ENCODE measurements at regions not wholly inside any gene's neighbourhood (a gene's known extent, or its start where the extent isn't known, plus 50 kb on each side); places are given as distances from the start of the nearest gene placed in this dataset.

GRCh38 chr11:105298174-105298573 is 158.6 kb upstream of the CARD18 start:
- no peak for ATAC-seq (ENCODE audit: insufficient number of reproducible peaks, low FRiP score, low read depth)
- no peak for DNase-seq (ENCODE audit: low spot score)
- Histone ChIP-seq H3K27ac (no peak overlapping the region), H3K36me3 (no peaks in the 10 kb centered on the region), H3K27me3 (replicated peaks; ENCODE audit: insufficient read depth) (no peaks in the 10 kb centered on the region), H3K4me3 (no peak overlapping the region), H3K4me1 (ENCODE audit: control insufficient read depth in 1 of 2, low read depth in 2 of 2) (no peaks in the 10 kb centered on the region), H3K9me3 (no peaks in the 10 kb centered on the region)
- TF ChIP-seq CTCF (IDR thresholded peaks at IDR 0.05): no peak

- no peak for TF ChIP-seq CTCF (IDR thresholded peaks at IDR 0.05)
- Histone ChIP-seq H3K9me3 (peaks cover 3% of the 10 kb centered on the region), H3K4me3 (no peak overlapping the region), H3K4me1 (ENCODE audit: control insufficient read depth in 1 of 2, low read depth in 2 of 2) (no peaks in the 10 kb centered on the region), H3K27ac (no peak overlapping the region), H3K27me3 (replicated peaks; ENCODE audit: insufficient read depth) (no peaks in the 10 kb centered on the region), H3K36me3 (no peaks in the 10 kb centered on the region)
- ATAC-seq (ENCODE audit: insufficient number of reproducible peaks, low FRiP score, low read depth) (no peak), DNase-seq (ENCODE audit: low spot score) (no peak)
Observed at GRCh38 chr11:105297463-105297862, 157.9 kb upstream of the CARD18 start.

GRCh38 chr11:105296806-105297205 is 157.2 kb upstream of the CARD18 start:
- no peak for TF ChIP-seq CTCF (IDR thresholded peaks at IDR 0.05)
- ATAC-seq (ENCODE audit: insufficient number of reproducible peaks, low FRiP score, low read depth) (no peak), DNase-seq (ENCODE audit: low spot score) (no peak)
- H3K27ac ChIP-seq: no peak overlapping the region
- no peaks in the 10 kb centered on the region for H3K36me3 ChIP-seq
- H3K27me3 ChIP-seq (replicated peaks; ENCODE audit: insufficient read depth): no peaks in the 10 kb centered on the region
- H3K4me1 ChIP-seq (ENCODE audit: control insufficient read depth in 1 of 2, low read depth in 2 of 2): no peaks in the 10 kb centered on the region
- H3K9me3 ChIP-seq: peaks cover 3% of the 10 kb centered on the region
- H3K4me3 ChIP-seq: no peak overlapping the region

GRCh38 chr11:105296386-105296785 is 156.8 kb upstream of the CARD18 start:
- no peak for TF ChIP-seq CTCF (IDR thresholded peaks at IDR 0.05)
- H3K27ac ChIP-seq: no peak overlapping the region
- ATAC-seq (ENCODE audit: insufficient number of reproducible peaks, low FRiP score, low read depth): no peak

GRCh38 chr11:105282658-105283057 is 143.1 kb upstream of the CARD18 start:
- TF ChIP-seq CTCF (IDR thresholded peaks at IDR 0.05): no peak
- DNase-seq (ENCODE audit: low spot score): no peak

More at GRCh38 chr11:105296386-105296785, 156.8 kb upstream of the CARD18 start:
- H3K9me3 ChIP-seq: peaks cover 3% of the 10 kb centered on the region
- H3K4me3 ChIP-seq: no peak overlapping the region
- DNase-seq (ENCODE audit: low spot score): no peak
- H3K36me3 ChIP-seq: no peaks in the 10 kb centered on the region
- H3K4me1 ChIP-seq (ENCODE audit: control insufficient read depth in 1 of 2, low read depth in 2 of 2): no peaks in the 10 kb centered on the region
- H3K27me3 ChIP-seq (replicated peaks; ENCODE audit: insufficient read depth): no peaks in the 10 kb centered on the region

More at GRCh38 chr11:105282658-105283057, 143.1 kb upstream of the CARD18 start:
- Histone ChIP-seq H3K9me3 (no peaks in the 10 kb centered on the region), H3K36me3 (no peaks in the 10 kb centered on the region), H3K27me3 (replicated peaks; ENCODE audit: insufficient read depth) (no peaks in the 10 kb centered on the region), H3K4me3 (no peak overlapping the region), H3K4me1 (ENCODE audit: control insufficient read depth in 1 of 2, low read depth in 2 of 2) (no peaks in the 10 kb centered on the region), H3K27ac (no peak overlapping the region)
- ATAC-seq (ENCODE audit: insufficient number of reproducible peaks, low FRiP score, low read depth): no peak

All from thoracic aorta (tissue), 2 donors.